Activated T-cell treated with anti-CD3 and anti-CD28 coated beads, Interleukin-2, amount 50 U/mL, for 24 hours (primary cell): ENCODE measurements at regions not wholly inside any gene's neighbourhood (a gene's known extent, or its start where the extent isn't known, plus 50 kb on each side); places are given as distances from the start of the nearest gene placed in this dataset.

Source experiments
- DNase-seq: peaks from one replicate; pipeline ENCODE4 v3.0.0-alpha.2; 2020
- H3K27ac Mint-ChIP-seq: 2 replicates; pipeline ENCODE4 v1.8.0; 2020; ENCODE audit warnings: mild to moderate bottlenecking, mixed read lengths
- H3K27me3 Mint-ChIP-seq: 2 replicates; pipeline ENCODE4 v1.8.0; 2020; ENCODE audit warnings: mixed read lengths
- H3K36me3 Mint-ChIP-seq: 2 replicates; pipeline ENCODE4 v1.8.0; 2020; ENCODE audit warnings: low read depth, mixed read lengths
- H3K4me1 Mint-ChIP-seq: 2 replicates; pipeline ENCODE4 v1.8.0; 2020; ENCODE audit warnings: low read depth, mixed read lengths
- H3K4me3 Mint-ChIP-seq: 2 replicates; pipeline ENCODE4 v1.8.0; 2020; ENCODE audit warnings: mild to moderate bottlenecking, moderate library complexity, mixed read lengths
- H3K9me3 Mint-ChIP-seq: 2 replicates; pipeline ENCODE4 v1.8.0; 2020; ENCODE audit warnings: mixed read lengths

DNA sequence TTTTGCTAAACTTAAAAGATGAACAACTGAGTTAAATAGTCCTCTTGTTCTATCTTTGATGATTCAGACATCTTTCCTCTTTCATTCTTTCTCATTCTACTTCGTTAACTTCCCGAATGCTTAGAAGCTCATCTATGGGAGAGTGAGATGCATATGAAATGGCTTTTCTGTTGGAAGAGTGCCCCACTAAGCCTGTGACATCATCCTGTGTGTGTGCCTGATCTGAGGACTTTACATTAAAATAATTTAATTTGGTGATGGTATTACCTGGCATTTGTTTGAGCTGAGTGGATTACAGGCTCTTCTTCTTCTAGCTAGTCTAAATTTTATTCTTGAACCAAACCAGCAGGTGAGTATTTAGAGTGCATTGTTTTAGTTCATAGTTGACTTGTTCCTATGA, 626.5 kb downstream of the QKI start:
- H3K36me3 Mint-ChIP-seq = no peaks in the 10 kb centered on the region
- no peaks in the 10 kb centered on the region for H3K9me3 Mint-ChIP-seq
- H3K4me3 Mint-ChIP-seq = no peak overlapping the region
- DNase-seq = no peak
- H3K4me1 Mint-ChIP-seq = no peaks in the 10 kb centered on the region
- peaks cover 3% of the 10 kb centered on the region for H3K27me3 Mint-ChIP-seq
- H3K27ac Mint-ChIP-seq = no peak overlapping the region

DNA sequence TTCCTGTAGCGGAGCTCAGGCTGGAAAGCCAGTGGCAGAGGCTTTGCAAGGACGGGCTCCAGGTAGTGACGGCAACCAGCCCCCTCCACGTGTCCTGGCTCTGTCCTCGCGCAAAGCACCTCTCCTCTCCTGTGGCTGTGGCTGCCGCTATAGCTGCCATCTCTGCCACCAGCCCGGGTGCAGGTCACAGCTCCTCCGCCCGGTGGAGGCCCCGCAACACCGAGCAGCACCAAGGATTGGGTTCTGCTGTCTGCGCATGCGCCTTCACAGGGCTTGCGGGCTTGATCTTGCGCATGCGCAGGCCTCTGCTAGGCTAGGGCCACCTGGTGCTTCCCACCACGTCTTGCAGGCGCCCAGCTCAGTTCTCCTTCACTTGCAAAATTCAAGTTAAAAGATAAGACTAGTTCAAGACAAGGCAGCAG, 625.4 kb downstream of the QKI start:
- no peaks in the 10 kb centered on the region for H3K36me3 Mint-ChIP-seq
- H3K9me3 Mint-ChIP-seq = no peaks in the 10 kb centered on the region
- H3K27ac Mint-ChIP-seq = no peak overlapping the region
- peaks cover 3% of the 10 kb centered on the region for H3K27me3 Mint-ChIP-seq
- peak; percentile 61 for DNase-seq
- peak overlapping the region; percentile 36 for H3K4me3 Mint-ChIP-seq
- H3K4me1 Mint-ChIP-seq = no peaks in the 10 kb centered on the region

GRCh38 chr6:164037171-164037870, 622.8 kb downstream of the QKI start:
- Mint-ChIP-seq H3K27ac (no peak overlapping the region), H3K4me1 (no peaks in the 10 kb centered on the region), H3K27me3 (peaks cover 3% of the 10 kb centered on the region), H3K9me3 (no peaks in the 10 kb centered on the region), H3K4me3 (no peak overlapping the region), H3K36me3 (no peaks in the 10 kb centered on the region)
- no peak for DNase-seq

DNA sequence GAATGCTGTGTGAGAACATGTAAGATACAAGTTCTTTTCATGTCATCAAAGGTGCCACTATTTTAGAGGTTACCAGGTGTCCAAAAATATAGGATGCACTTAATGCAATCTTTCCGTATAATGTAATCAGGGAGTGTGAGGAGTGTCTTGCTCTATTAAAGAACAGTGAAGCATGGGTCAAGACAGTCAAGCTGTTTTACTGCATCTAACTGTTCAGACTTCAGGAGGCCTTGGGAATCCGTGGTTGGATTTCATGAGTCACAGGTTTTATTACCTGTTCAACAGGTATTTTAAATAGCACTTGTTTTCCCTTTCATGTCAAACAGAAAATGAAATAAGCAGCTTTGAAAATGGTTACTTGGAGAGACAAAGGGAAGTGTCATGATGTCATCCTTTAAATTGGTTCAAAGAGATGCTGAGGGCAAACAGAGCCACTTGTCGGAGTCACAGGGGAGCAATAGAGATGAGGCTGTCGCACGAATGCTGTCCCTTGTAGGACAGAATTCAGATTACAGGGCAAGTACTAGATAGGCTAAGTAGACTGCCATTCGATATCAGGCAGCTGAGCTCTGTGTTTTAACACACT, 621.5 kb downstream of the QKI start:
- Mint-ChIP-seq H3K4me3 (no peak overlapping the region), H3K4me1 (no peaks in the 10 kb centered on the region), H3K27me3 (peaks cover 3% of the 10 kb centered on the region), H3K27ac (no peak overlapping the region), H3K9me3 (no peaks in the 10 kb centered on the region), H3K36me3 (no peaks in the 10 kb centered on the region)
- no peak for DNase-seq

GRCh38 chr6:164034602-164035140, 620.2 kb downstream of the QKI start:
- H3K9me3 Mint-ChIP-seq = no peaks in the 10 kb centered on the region

GRCh38 chr6:164025180-164025579, 610.7 kb downstream of the QKI start:
- no peaks in the 10 kb centered on the region for H3K4me1 Mint-ChIP-seq
- no peaks in the 10 kb centered on the region for H3K36me3 Mint-ChIP-seq
- peaks cover 4% of the 10 kb centered on the region for H3K27me3 Mint-ChIP-seq
- no peak overlapping the region for H3K27ac Mint-ChIP-seq
- H3K9me3 Mint-ChIP-seq = no peaks in the 10 kb centered on the region
- H3K4me3 Mint-ChIP-seq = no peak overlapping the region
- no peak for DNase-seq

More at GRCh38 chr6:164034602-164035140, 620.2 kb downstream of the QKI start:
- no peak for DNase-seq
- H3K4me1 Mint-ChIP-seq = no peaks in the 10 kb centered on the region
- H3K4me3 Mint-ChIP-seq = no peak overlapping the region
- H3K36me3 Mint-ChIP-seq = no peaks in the 10 kb centered on the region
- H3K27ac Mint-ChIP-seq = no peak overlapping the region
- peaks cover 3% of the 10 kb centered on the region for H3K27me3 Mint-ChIP-seq

DNA sequence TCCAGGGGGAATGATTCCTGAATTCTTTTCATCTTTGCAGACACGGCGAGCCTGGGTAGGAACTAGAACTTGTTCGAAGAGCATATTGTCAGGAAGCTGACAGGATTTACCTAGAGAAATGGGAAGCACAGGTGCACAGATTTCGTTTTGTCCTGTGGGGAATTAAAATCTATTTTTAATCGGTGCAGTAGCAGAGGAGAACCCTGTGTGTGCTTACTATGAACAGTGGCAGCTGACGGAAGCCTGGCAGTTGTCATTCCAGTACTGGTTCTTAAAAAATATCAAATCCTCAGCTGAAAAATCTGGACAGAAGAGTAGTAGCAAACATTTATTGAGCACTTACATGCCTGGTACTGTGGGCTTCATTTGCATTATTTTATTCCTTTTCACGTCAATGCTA, 609.0 kb downstream of the QKI start:
- Mint-ChIP-seq H3K9me3 (no peaks in the 10 kb centered on the region), H3K4me1 (no peaks in the 10 kb centered on the region), H3K36me3 (no peaks in the 10 kb centered on the region), H3K27me3 (no peaks in the 10 kb centered on the region), H3K27ac (no peak overlapping the region), H3K4me3 (no peak overlapping the region)
- no peak for DNase-seq

DNA sequence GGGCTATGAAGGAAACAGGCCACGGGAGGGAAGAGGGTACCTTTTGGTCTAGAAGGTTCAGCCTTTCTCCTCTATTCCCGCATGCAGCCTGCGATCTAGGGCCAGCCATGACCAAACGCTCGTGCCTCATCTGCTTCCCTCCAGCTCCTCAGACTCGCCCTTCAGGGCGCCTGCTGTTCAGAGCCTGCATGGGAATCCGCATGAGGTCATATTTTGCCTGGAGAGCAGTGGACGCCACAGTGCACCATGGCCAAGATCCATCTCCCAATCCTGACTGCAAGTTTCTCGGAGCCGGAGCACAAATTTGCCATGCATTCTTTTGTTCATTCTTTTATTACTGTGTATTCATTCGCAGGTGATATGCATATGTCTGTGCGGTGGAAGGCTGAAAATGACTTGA, 608.1 kb downstream of the QKI start:
- Mint-ChIP-seq H3K36me3 (no peaks in the 10 kb centered on the region), H3K27me3 (peaks cover 3% of the 10 kb centered on the region), H3K4me3 (no peak overlapping the region), H3K9me3 (no peaks in the 10 kb centered on the region), H3K4me1 (no peaks in the 10 kb centered on the region), H3K27ac (no peak overlapping the region)
- no peak for DNase-seq

DNA sequence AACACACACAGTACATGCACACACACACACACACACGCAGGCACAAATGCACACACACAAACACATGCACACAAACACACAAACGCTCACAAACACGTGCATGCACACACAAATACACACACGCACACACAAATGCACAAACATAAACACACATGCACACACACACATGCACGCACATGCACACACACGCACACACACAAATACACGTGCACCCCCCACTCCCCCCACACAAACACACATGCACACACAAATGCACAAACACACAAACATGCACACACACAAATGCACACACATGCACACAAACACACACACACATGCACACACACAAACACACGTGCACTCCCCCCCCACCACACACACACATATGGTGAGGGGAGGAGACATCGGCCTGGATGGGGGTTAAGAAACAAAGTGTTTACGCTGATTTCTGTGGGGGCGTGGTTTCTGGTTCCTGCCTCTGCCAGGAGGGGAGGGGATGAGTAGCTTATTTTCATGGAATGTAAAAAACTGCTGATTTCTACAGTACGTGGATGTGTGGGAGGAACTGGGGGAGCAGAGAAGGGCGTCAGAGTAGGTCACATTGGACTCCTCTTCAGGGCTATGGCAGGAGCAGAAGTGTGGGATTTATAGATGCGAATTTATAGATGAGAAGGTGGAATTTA, 607.2 kb downstream of the QKI start:
- Mint-ChIP-seq H3K4me1 (no peaks in the 10 kb centered on the region), H3K27me3 (peaks cover 3% of the 10 kb centered on the region), H3K36me3 (no peaks in the 10 kb centered on the region), H3K27ac (no peak overlapping the region), H3K4me3 (no peak overlapping the region), H3K9me3 (no peaks in the 10 kb centered on the region)
- DNase-seq = no peak

GRCh38 chr6:164020142-164020541, 605.6 kb downstream of the QKI start:
- Mint-ChIP-seq H3K36me3 (no peaks in the 10 kb centered on the region), H3K4me1 (no peaks in the 10 kb centered on the region), H3K27ac (no peak overlapping the region), H3K4me3 (no peak overlapping the region), H3K27me3 (peaks cover 3% of the 10 kb centered on the region), H3K9me3 (no peaks in the 10 kb centered on the region)
- no peak for DNase-seq

GRCh38 chr6:164018133-164018532, 603.6 kb downstream of the QKI start:
- H3K27me3 Mint-ChIP-seq = peaks cover 3% of the 10 kb centered on the region
- no peak overlapping the region for H3K4me3 Mint-ChIP-seq
- no peak overlapping the region for H3K27ac Mint-ChIP-seq
- no peaks in the 10 kb centered on the region for H3K36me3 Mint-ChIP-seq
- H3K4me1 Mint-ChIP-seq = no peaks in the 10 kb centered on the region
- no peaks in the 10 kb centered on the region for H3K9me3 Mint-ChIP-seq
- DNase-seq = no peak

DNA sequence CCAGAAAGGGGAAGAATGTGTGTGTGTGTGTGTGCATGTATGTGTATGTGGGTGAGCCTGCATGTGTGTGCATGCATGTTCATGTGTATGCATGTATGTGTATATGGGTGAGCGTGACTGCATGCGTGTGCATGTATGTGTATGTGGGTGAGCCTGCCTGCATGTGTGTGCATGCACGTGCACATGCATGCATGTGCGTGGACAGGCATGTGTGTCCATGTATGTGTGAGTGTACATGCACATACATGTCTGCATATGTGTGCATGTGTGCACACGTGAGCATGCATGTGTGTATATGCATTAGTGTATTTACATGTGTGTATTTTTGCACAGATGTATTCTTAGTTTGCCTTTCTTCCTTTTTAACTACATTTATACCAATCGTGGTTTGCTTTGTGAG, 601.5 kb downstream of the QKI start:
- H3K9me3 Mint-ChIP-seq = no peaks in the 10 kb centered on the region
- no peaks in the 10 kb centered on the region for H3K4me1 Mint-ChIP-seq
- H3K27ac Mint-ChIP-seq = no peak overlapping the region
- DNase-seq = no peak
- peaks cover 3% of the 10 kb centered on the region for H3K27me3 Mint-ChIP-seq
- no peak overlapping the region for H3K4me3 Mint-ChIP-seq
- H3K36me3 Mint-ChIP-seq = no peaks in the 10 kb centered on the region

- Mint-ChIP-seq H3K27ac (no peak overlapping the region), H3K4me3 (no peak overlapping the region), H3K9me3 (no peaks in the 10 kb centered on the region), H3K36me3 (no peaks in the 10 kb centered on the region), H3K4me1 (no peaks in the 10 kb centered on the region), H3K27me3 (peaks cover 3% of the 10 kb centered on the region)
- no peak for DNase-seq
These were observed 600.6 kb downstream of the QKI start for GRCh38 chr6:164015088-164015484.

GRCh38 chr6:164014346-164015087, 600.0 kb downstream of the QKI start:
- H3K36me3 Mint-ChIP-seq = no peaks in the 10 kb centered on the region
- H3K27me3 Mint-ChIP-seq = peaks cover 3% of the 10 kb centered on the region
- no peak overlapping the region for H3K4me3 Mint-ChIP-seq
- no peak for DNase-seq
- H3K27ac Mint-ChIP-seq = no peak overlapping the region
- no peaks in the 10 kb centered on the region for H3K4me1 Mint-ChIP-seq
- no peaks in the 10 kb centered on the region for H3K9me3 Mint-ChIP-seq
